ENCODE measurements at regions not wholly inside any gene's neighbourhood (a gene's known extent, or its start where the extent isn't known, plus 50 kb on each side); places are given as distances from the start of the nearest gene placed in this dataset.

DNA sequence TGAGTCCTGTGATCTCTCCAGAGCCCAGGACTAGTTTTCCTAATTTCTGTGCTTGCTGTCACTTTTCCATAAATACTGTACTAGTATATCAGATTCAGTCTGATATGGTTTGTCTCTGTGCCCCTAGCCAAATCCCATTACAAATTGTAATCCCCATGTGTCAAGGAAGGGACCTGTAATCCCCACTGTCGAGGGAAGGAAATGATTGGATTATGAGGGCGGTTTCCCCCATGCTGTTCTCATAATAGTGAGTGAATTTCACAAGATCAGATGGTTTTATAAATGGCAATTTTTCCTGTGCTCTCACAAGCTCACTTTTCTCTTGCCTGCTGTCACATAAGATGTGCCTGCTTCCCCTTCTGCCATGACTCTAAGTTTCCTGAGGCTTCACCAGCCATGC is 54.8 kb upstream of the IFRD1 start:
- Histone ChIP-seq H3K9ac (no peak overlapping the region), H3K4me3 (ENCODE audit: low read depth in 2 of 2, low read length in 1 of 2) (no peak overlapping the region), H3K79me2 (ENCODE audit: insufficient read depth) (no peaks in the 10 kb centered on the region), H3K9me2 (no peaks in the 10 kb centered on the region), H3K27ac (ENCODE audit: low read depth in 2 of 2, low read length in 1 of 2) (no peak overlapping the region), H3K27me3 (ENCODE audit: insufficient read depth) (no peaks in the 10 kb centered on the region), H3K36me3 (replicated peaks in 1 of 2; ENCODE audit: control insufficient read depth in 1 of 2, insufficient read depth in 2 of 2, low read length in 1 of 2) (no peaks in the 10 kb centered on the region), H2AFZ (ENCODE audit: low read depth) (no peak overlapping the region), H4K20me1 (ENCODE audit: insufficient read depth) (no peaks in the 10 kb centered on the region), H3F3A (replicated peaks; ENCODE audit: insufficient read depth) (peaks cover 14% of the 10 kb centered on the region), H3K4me2 (no peak overlapping the region), H3K4me1 (ENCODE audit: control insufficient read depth in 1 of 2, insufficient read depth in 2 of 2, low read depth in 1 of 2, low read length in 1 of 2) (peaks cover 0 to 6% of the 10 kb centered on the region in 2 experiments; a peak in 2 of 4 replicates), H3K9me3 (no peaks in the 10 kb centered on the region)
- 73% methylated on average over 2 of the region's 2 CpGs for WGBS (ENCODE audit: low lambda C conversion rate)
- CTCF ChIA-PET = interaction anchor here (1.1 kb wide), 1 partner anchor 10 kb away, joined by 4 read pairs; no protein-coding TSS in a partner anchor
- TF ChIP-seq CHD2 (IDR thresholded peaks at IDR 0.05; ENCODE audit: low read length, partially characterized antibody) = no peak
- no peak for TF ChIP-seq EZH2phosphoT487 (IDR thresholded peaks at IDR 0.05; ENCODE audit: borderline replicate concordance, low read depth)
- no peak for TF ChIP-seq POLR2AphosphoS5 (IDR thresholded peaks at IDR 0.05; ENCODE audit: low read depth, low read length)
- no peak for TF ChIP-seq USF2 (IDR thresholded peaks at IDR 0.05; ENCODE audit: borderline replicate concordance, low read depth, low read length)
- TF ChIP-seq RAD21 (IDR thresholded peaks at IDR 0.05; ENCODE audit: low read length) = no peak
- TF ChIP-seq MXI1 (IDR thresholded peaks at IDR 0.05; ENCODE audit: low read depth, low read length) = no peak
- TF ChIP-seq FOXM1 (IDR thresholded peaks at IDR 0.05; ENCODE audit: low read depth) = no peak
- no peak for TF ChIP-seq SMC3 (IDR thresholded peaks at IDR 0.05; ENCODE audit: low read depth, low read length)
- no peak for TF ChIP-seq RCOR1 (IDR thresholded peaks at IDR 0.05; ENCODE audit: low read length)
- no peak for DNase-seq
- POLR2A ChIA-PET = no interaction called here

DNA sequence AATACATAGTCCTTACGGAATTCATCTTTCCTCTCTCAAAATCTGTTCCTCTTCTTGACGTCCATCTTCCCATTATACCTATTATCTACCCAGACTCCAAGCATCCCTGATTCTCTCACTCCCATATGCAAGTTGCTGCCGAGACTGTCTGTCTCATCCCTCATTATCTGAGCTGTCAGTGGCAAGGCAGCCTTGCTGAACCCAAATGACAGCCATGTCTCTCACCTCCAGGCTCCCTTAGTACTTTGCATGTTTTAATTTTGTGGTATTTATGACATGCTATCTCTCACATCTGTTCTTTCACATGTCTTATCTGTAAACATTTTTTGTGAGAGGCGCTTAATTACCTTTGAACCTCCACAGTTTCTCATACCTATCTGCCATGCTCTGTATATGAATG is 54.4 kb upstream of the IFRD1 start:
- peaks cover 9% of the 10 kb centered on the region for H3F3A ChIP-seq (replicated peaks; ENCODE audit: insufficient read depth)
- H3K27me3 ChIP-seq (ENCODE audit: insufficient read depth) = no peaks in the 10 kb centered on the region
- TF ChIP-seq, protein P1, sequence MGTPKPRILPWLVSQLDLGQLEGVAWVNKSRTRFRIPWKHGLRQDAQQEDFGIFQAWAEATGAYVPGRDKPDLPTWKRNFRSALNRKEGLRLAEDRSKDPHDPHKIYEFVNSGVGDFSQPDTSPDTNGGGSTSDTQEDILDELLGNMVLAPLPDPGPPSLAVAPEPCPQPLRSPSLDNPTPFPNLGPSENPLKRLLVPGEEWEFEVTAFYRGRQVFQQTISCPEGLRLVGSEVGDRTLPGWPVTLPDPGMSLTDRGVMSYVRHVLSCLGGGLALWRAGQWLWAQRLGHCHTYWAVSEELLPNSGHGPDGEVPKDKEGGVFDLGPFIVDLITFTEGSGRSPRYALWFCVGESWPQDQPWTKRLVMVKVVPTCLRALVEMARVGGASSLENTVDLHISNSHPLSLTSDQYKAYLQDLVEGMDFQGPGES (IDR thresholded peaks at IDR 0.05; ENCODE audit: low read depth, low read length) = no peak
- TF ChIP-seq NRF1 (IDR thresholded peaks at IDR 0.05; ENCODE audit: low read depth, low read length) (no peak), FOXJ3 (CRISPR knock-in tag; IDR thresholded peaks at IDR 0.05) (no peak), JUND (IDR thresholded peaks at IDR 0.05) (no peak), EP300 (IDR thresholded peaks at IDR 0.05; ENCODE audit: borderline replicate concordance in 1 of 2, low read depth in 1 of 2, low read length in 1 of 2) (no peak), MEF2A (IDR thresholded peaks at IDR 0.05; ENCODE audit: borderline replicate concordance, low read depth) (no peak), PBX3 (IDR thresholded peaks at IDR 0.05) (no peak), POLR2AphosphoS5 (IDR thresholded peaks at IDR 0.05; ENCODE audit: low read depth, low read length) (no peak)
- TF ChIP-seq, protein P2, sequence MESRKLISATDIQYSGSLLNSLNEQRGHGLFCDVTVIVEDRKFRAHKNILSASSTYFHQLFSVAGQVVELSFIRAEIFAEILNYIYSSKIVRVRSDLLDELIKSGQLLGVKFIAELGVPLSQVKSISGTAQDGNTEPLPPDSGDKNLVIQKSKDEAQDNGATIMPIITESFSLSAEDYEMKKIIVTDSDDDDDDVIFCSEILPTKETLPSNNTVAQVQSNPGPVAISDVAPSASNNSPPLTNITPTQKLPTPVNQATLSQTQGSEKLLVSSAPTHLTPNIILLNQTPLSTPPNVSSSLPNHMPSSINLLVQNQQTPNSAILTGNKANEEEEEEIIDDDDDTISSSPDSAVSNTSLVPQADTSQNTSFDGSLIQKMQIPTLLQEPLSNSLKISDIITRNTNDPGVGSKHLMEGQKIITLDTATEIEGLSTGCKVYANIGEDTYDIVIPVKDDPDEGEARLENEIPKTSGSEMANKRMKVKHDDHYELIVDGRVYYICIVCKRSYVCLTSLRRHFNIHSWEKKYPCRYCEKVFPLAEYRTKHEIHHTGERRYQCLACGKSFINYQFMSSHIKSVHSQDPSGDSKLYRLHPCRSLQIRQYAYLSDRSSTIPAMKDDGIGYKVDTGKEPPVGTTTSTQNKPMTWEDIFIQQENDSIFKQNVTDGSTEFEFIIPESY (IDR thresholded peaks at IDR 0.05; ENCODE audit: borderline replicate concordance, low read depth) = no peak
- no peak overlapping the region for H3K27ac ChIP-seq (ENCODE audit: low read depth in 2 of 2, low read length in 1 of 2)
- CTCF ChIA-PET = interaction anchor here (0.7 to 2.0 kb wide), 5 partner anchors 9 to 633 kb away, joined by 3 to 9 read pairs (median 3); partner anchors contain the start of gene DOCK4
- no peaks in the 10 kb centered on the region for H3K79me2 ChIP-seq (ENCODE audit: insufficient read depth)
- H4K20me1 ChIP-seq (ENCODE audit: insufficient read depth) = no peaks in the 10 kb centered on the region
- H3K9me3 ChIP-seq = no peaks in the 10 kb centered on the region
- DNase-seq = no peak
- no peak overlapping the region for H3K4me2 ChIP-seq
- WGBS (ENCODE audit: low lambda C conversion rate) = 79% methylated on average over 4 of the region's 4 CpGs
- H3K4me3 ChIP-seq (ENCODE audit: low read depth in 2 of 2, low read length in 1 of 2) = no peak overlapping the region
- H2AFZ ChIP-seq (ENCODE audit: low read depth) = no peak overlapping the region
- H3K36me3 ChIP-seq (replicated peaks in 1 of 2; ENCODE audit: control insufficient read depth in 1 of 2, insufficient read depth in 2 of 2, low read length in 1 of 2) = no peaks in the 10 kb centered on the region
- POLR2A ChIA-PET = no interaction called here
- peaks cover 0 to 6% of the 10 kb centered on the region in 2 experiments; a peak in 2 of 4 replicates for H3K4me1 ChIP-seq (ENCODE audit: control insufficient read depth in 1 of 2, insufficient read depth in 2 of 2, low read depth in 1 of 2, low read length in 1 of 2)
- H3K9me2 ChIP-seq = no peaks in the 10 kb centered on the region
- no peak overlapping the region for H3K9ac ChIP-seq
